ENCODE measurements at regions not wholly inside any gene's neighbourhood (a gene's known extent, or its start where the extent isn't known, plus 50 kb on each side); places are given as distances from the start of the nearest gene placed in this dataset.

- TF ChIP-seq ZFP36 (IDR thresholded peaks at IDR 0.05; ENCODE audit: borderline replicate concordance, partially characterized antibody) (no peak), CTCF (IDR thresholded peaks at IDR 0.05) (no peak), POLR2A (IDR thresholded peaks at IDR 0.05; ENCODE audit: low read length) (no peak), NR3C1 (IDR thresholded peaks at IDR 0.05) (no peak), RFX5 (IDR thresholded peaks at IDR 0.05) (no peak), CEBPB (IDR thresholded peaks at IDR 0.05) (no peak)
Observed at GRCh38 chr1:29934255-29934772, 698.0 kb downstream of the PTPRU start.
